Karpas-422 (cell line): ENCODE measurements at regions not wholly inside any gene's neighbourhood (a gene's known extent, or its start where the extent isn't known, plus 50 kb on each side); places are given as distances from the start of the nearest gene placed in this dataset.

Experiments used
- DNase-seq: peaks from one replicate; pipeline ENCODE4 v3.0.0-alpha.2; 2015
- H2AFZ ChIP-seq: fragments of 200-600 bp; sonication (generic); 2 replicates; pipeline ENCODE4 v1.6.1; 2014; ENCODE audit warnings: antibody characterized with exemption, low read length, mixed read lengths
- H3K27ac ChIP-seq: fragments of 200-600 bp; sonication (generic); 2 replicates; pipeline ENCODE4 v1.5.1; 2014; ENCODE audit warnings: mild to moderate bottlenecking, low read length, moderate library complexity
- H3K27me3 ChIP-seq: fragments of 200-600 bp; sonication (generic); 2 replicates; pipeline ENCODE4 v1.6.1; 2014; ENCODE audit warnings: low read length, mixed read lengths
- H3K36me3 ChIP-seq: fragments of 200-600 bp; sonication (generic); 2 replicates; pipeline ENCODE4 v1.6.1; 2014; ENCODE audit warnings: low read length, mixed read lengths; ENCODE audit not compliant: insufficient read depth
- H3K4me1 ChIP-seq: fragments of 200-600 bp; sonication (generic); 2 replicates; pipeline ENCODE4 v1.6.1; 2014; ENCODE audit warnings: mild to moderate bottlenecking, low read length, mixed read lengths
- H3K4me2 ChIP-seq: fragments of 200-600 bp; sonication (generic); 2 replicates; pipeline ENCODE4 v1.6.1; 2014; ENCODE audit warnings: low read length, low read depth, mild to moderate bottlenecking; ENCODE audit not compliant: poor library complexity, severe bottlenecking
- H3K4me3 ChIP-seq: fragments of 200-600 bp; sonication (generic); 2 replicates; pipeline ENCODE4 v1.5.1; 2014; ENCODE audit warnings: mild to moderate bottlenecking, antibody characterized with exemption, low read length, mixed read lengths
- H3K79me2 ChIP-seq: fragments of 200-600 bp; sonication (generic); 2 replicates; pipeline ENCODE4 v1.6.1; 2014; ENCODE audit warnings: mild to moderate bottlenecking, low read length, mixed read lengths
- H3K9ac ChIP-seq: fragments of 200-600 bp; sonication (generic); 2 replicates; pipeline ENCODE4 v1.6.0; 2014; ENCODE audit warnings: low read length
- H3K9me2 ChIP-seq: fragments of 200-600 bp; sonication (generic), shearing (Covaris generic); replicated peaks from 2 replicates; pipeline ENCODE4 v1.6.0; 2014; ENCODE audit warnings: mild to moderate bottlenecking, low read length, moderate library complexity; ENCODE audit not compliant: insufficient read depth
- H3K9me3 ChIP-seq: fragments of 300-700, 200-600 bp; sonication (generic); 2 replicates; pipeline ENCODE4 v1.6.1; 2014; ENCODE audit warnings: low read length, mixed read lengths
- H4K20me1 ChIP-seq: fragments of 200-600 bp; sonication (generic); 2 replicates; pipeline ENCODE4 v1.6.1; 2014; ENCODE audit warnings: mild to moderate bottlenecking, antibody characterized with exemption, low read length, low read depth; ENCODE audit not compliant: insufficient read depth

GRCh38 chr5:159385536-159385935, 55.2 kb upstream of the IL12B start:
- Histone ChIP-seq H3K27me3 (no peaks in the 10 kb centered on the region), H3K4me1 (no peaks in the 10 kb centered on the region), H3K27ac (no peak overlapping the region), H3K9me2 (0 out of 2 replicates have a peak, but pooled peaks cover 2% of the 10 kb centered on the region), H3K36me3 (no peaks in the 10 kb centered on the region), H4K20me1 (no peaks in the 10 kb centered on the region), H3K9me3 (peaks cover 21% of the 10 kb centered on the region), H3K9ac (no peak overlapping the region), H3K79me2 (no peaks in the 10 kb centered on the region), H3K4me3 (no peak overlapping the region), H3K4me2 (no peak overlapping the region), H2AFZ (no peak overlapping the region)
- DNase-seq, result no peak

- Histone ChIP-seq H3K9ac (no peak overlapping the region), H3K27me3 (no peaks in the 10 kb centered on the region), H3K4me1 (no peaks in the 10 kb centered on the region), H3K4me3 (no peak overlapping the region), H3K36me3 (no peaks in the 10 kb centered on the region), H3K9me2 (0 out of 2 replicates have a peak, but pooled peaks cover 3% of the 10 kb centered on the region), H3K4me2 (no peak overlapping the region), H3K27ac (no peak overlapping the region), H4K20me1 (no peaks in the 10 kb centered on the region), H3K79me2 (no peaks in the 10 kb centered on the region), H3K9me3 (peaks cover 21% of the 10 kb centered on the region), H2AFZ (no peak overlapping the region)
- no peak for DNase-seq
Measured at GRCh38 chr5:159386028-159386711, 55.9 kb upstream of the IL12B start.

- no peaks in the 10 kb centered on the region for H3K79me2 ChIP-seq
- no peak overlapping the region for H2AFZ ChIP-seq
- DNase-seq, result no peak
- H3K4me3 ChIP-seq, result no peak overlapping the region
- H3K9me3 ChIP-seq, result no peaks in the 10 kb centered on the region
- 0 out of 2 replicates have a peak, but pooled peaks cover 3% of the 10 kb centered on the region for H3K9me2 ChIP-seq
- no peaks in the 10 kb centered on the region for H3K4me1 ChIP-seq
- no peaks in the 10 kb centered on the region for H4K20me1 ChIP-seq
- H3K4me2 ChIP-seq, result no peak overlapping the region
- H3K36me3 ChIP-seq, result no peaks in the 10 kb centered on the region
- H3K9ac ChIP-seq, result no peak overlapping the region
- H3K27ac ChIP-seq, result no peak overlapping the region
- H3K27me3 ChIP-seq, result no peaks in the 10 kb centered on the region
Measured at GRCh38 chr5:159392871-159393270, 62.6 kb upstream of the IL12B start.

- Histone ChIP-seq H2AFZ (no peak overlapping the region), H3K9ac (no peak overlapping the region), H3K36me3 (no peaks in the 10 kb centered on the region), H3K9me2 (0 out of 2 replicates have a peak, but pooled peaks cover 3% of the 10 kb centered on the region), H4K20me1 (no peaks in the 10 kb centered on the region), H3K4me1 (no peaks in the 10 kb centered on the region), H3K4me2 (no peak overlapping the region), H3K27me3 (no peaks in the 10 kb centered on the region), H3K4me3 (no peak overlapping the region), H3K27ac (no peak overlapping the region), H3K79me2 (no peaks in the 10 kb centered on the region), H3K9me3 (no peaks in the 10 kb centered on the region)
- DNase-seq, result no peak
Measured at GRCh38 chr5:159393854-159394274, 63.6 kb upstream of the IL12B start.

- no peak for DNase-seq
- Histone ChIP-seq H3K4me3 (no peak overlapping the region), H4K20me1 (no peaks in the 10 kb centered on the region), H2AFZ (no peak overlapping the region), H3K27me3 (no peaks in the 10 kb centered on the region), H3K4me2 (no peak overlapping the region), H3K27ac (no peak overlapping the region), H3K9ac (no peak overlapping the region), H3K4me1 (no peaks in the 10 kb centered on the region), H3K9me3 (no peaks in the 10 kb centered on the region), H3K9me2 (0 out of 2 replicates have a peak, but pooled peaks cover 3% of the 10 kb centered on the region), H3K79me2 (no peaks in the 10 kb centered on the region), H3K36me3 (no peaks in the 10 kb centered on the region)
Measured at GRCh38 chr5:159395202-159395601, 64.9 kb upstream of the IL12B start.

- H3K4me2 ChIP-seq, result no peak overlapping the region
- no peaks in the 10 kb centered on the region for H3K9me3 ChIP-seq
- no peak overlapping the region for H3K9ac ChIP-seq
- no peaks in the 10 kb centered on the region for H4K20me1 ChIP-seq
- H2AFZ ChIP-seq, result no peak overlapping the region
- no peaks in the 10 kb centered on the region for H3K4me1 ChIP-seq
- H3K27me3 ChIP-seq, result no peaks in the 10 kb centered on the region
- no peak for DNase-seq
- no peaks in the 10 kb centered on the region for H3K36me3 ChIP-seq
- H3K27ac ChIP-seq, result no peak overlapping the region
- H3K79me2 ChIP-seq, result no peaks in the 10 kb centered on the region
- H3K9me2 ChIP-seq, result no peaks in the 10 kb centered on the region
- H3K4me3 ChIP-seq, result no peak overlapping the region
Measured at GRCh38 chr5:159398936-159399335, 68.6 kb upstream of the IL12B start.

GRCh38 chr5:159400476-159400875, 70.2 kb upstream of the IL12B start:
- Histone ChIP-seq H3K36me3 (no peaks in the 10 kb centered on the region), H3K4me2 (no peak overlapping the region)

GRCh38 chr5:159402311-159402710, 72.0 kb upstream of the IL12B start:
- no peak overlapping the region for H3K9ac ChIP-seq
- H3K4me1 ChIP-seq, result peaks cover 17% of the 10 kb centered on the region
- H3K79me2 ChIP-seq, result no peaks in the 10 kb centered on the region
- no peaks in the 10 kb centered on the region for H3K36me3 ChIP-seq
- H3K9me3 ChIP-seq, result no peaks in the 10 kb centered on the region
- no peaks in the 10 kb centered on the region for H3K9me2 ChIP-seq
- H2AFZ ChIP-seq, result no peak overlapping the region
- no peak overlapping the region for H3K4me2 ChIP-seq
- H3K27me3 ChIP-seq, result no peaks in the 10 kb centered on the region
- DNase-seq, result no peak
- H4K20me1 ChIP-seq, result no peaks in the 10 kb centered on the region
- no peak overlapping the region for H3K27ac ChIP-seq
- no peak overlapping the region for H3K4me3 ChIP-seq

More at GRCh38 chr5:159400476-159400875, 70.2 kb upstream of the IL12B start:
- Histone ChIP-seq H3K27me3 (no peaks in the 10 kb centered on the region), H3K9me2 (no peaks in the 10 kb centered on the region), H2AFZ (no peak overlapping the region), H3K9me3 (no peaks in the 10 kb centered on the region), H4K20me1 (no peaks in the 10 kb centered on the region), H3K4me1 (peaks cover 11% of the 10 kb centered on the region), H3K4me3 (no peak overlapping the region), H3K9ac (no peak overlapping the region), H3K79me2 (no peaks in the 10 kb centered on the region), H3K27ac (no peak overlapping the region)
- DNase-seq, result no peak
